Lower leg skin (tissue), 4 donors: ENCODE measurements at regions not wholly inside any gene's neighbourhood (a gene's known extent, or its start where the extent isn't known, plus 50 kb on each side); places are given as distances from the start of the nearest gene placed in this dataset.

Experiments
- DNase-seq, 2 donors: peaks; one replicate each; pipeline ENCODE4 v3.0.0-alpha.2; 2019; ENCODE audit warnings: low spot score in 2 of 2
- H3K4me3 ChIP-seq: fragments of 200-600 bp; sonication (generic); 2 replicates; pipeline ENCODE4 v1.5.1; 2017; ENCODE audit warnings: mild to moderate bottlenecking, low read depth; ENCODE audit not compliant: poor library complexity, severe bottlenecking
- POLR2A ChIP-seq, 2 donors: fragments of 450-650 bp; IDR thresholded peaks; one replicate each; pipeline ENCODE4 v1.6.1; 2016 to 2017; ENCODE audit warnings: antibody characterized with exemption in 2 of 2, mild to moderate bottlenecking in 1 of 2, moderate library complexity in 1 of 2
- WGBS, 2 donors: methylation state at CpG; one replicate each; pipeline ENCODE4 v1.1.5; 2018; 5-methylcytosine and 5-hydroxymethylcytosine counted together
- intact Hi-C: fragments of 100-400 bp; cut with DNase I; formaldehyde crosslinking; loops from one replicate; pipeline ENCODE4 v1.15.0; 2023; ENCODE audit warnings: low total_unique reads
- TF ChIP-seq, protein P1 (sequence below), 3 donors: fragments of 450-650 bp; IDR thresholded peaks; one replicate each; pipeline ENCODE4 v1.5.1; 2016; ENCODE audit warnings: antibody characterized with exemption in 3 of 3, mild to moderate bottlenecking in 3 of 3, moderate library complexity in 2 of 3

- no peak for DNase-seq
- whole genome bisulfite sequencing, 2 donors, result 73 to 84% methylated on average over 2 of the region's 2 CpGs
- intact Hi-C loops, result no loop called here
- TF ChIP-seq, protein P1, sequence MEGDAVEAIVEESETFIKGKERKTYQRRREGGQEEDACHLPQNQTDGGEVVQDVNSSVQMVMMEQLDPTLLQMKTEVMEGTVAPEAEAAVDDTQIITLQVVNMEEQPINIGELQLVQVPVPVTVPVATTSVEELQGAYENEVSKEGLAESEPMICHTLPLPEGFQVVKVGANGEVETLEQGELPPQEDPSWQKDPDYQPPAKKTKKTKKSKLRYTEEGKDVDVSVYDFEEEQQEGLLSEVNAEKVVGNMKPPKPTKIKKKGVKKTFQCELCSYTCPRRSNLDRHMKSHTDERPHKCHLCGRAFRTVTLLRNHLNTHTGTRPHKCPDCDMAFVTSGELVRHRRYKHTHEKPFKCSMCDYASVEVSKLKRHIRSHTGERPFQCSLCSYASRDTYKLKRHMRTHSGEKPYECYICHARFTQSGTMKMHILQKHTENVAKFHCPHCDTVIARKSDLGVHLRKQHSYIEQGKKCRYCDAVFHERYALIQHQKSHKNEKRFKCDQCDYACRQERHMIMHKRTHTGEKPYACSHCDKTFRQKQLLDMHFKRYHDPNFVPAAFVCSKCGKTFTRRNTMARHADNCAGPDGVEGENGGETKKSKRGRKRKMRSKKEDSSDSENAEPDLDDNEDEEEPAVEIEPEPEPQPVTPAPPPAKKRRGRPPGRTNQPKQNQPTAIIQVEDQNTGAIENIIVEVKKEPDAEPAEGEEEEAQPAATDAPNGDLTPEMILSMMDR (IDR thresholded peaks at IDR 0.05), result no peak
- no peak for TF ChIP-seq POLR2A (IDR thresholded peaks at IDR 0.05)
- H3K4me3 ChIP-seq, result no peak overlapping the region
These were observed 562.9 kb upstream of the KCNMB2 start for GRCh38 chr3:177973241-177973840.

DNA sequence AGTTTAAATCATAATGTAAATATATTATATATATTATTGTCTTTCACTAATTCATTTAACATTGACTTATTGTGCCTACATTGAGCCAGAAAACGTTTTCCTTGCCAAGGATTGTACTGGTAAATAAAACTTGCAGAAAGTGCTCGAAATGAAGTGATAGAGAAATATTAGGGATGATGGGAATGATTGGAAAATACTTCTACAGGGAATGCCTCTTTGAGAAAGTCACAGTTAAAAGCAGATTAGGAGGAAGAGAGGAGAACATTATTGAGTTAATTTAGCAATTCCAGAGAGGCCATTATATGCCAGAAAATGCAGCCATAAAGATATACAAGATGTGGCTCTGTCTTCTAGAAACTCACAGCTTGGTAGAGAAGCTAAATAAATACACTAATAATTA lies 560.0 kb upstream of the KCNMB2 start:
- 64 to 70% methylated on average over 2 of the region's 2 CpGs for WGBS, 2 donors
- no peak for DNase-seq
- TF ChIP-seq, protein P1 (IDR thresholded peaks at IDR 0.05), result no peak
- intact Hi-C loops, result no loop called here
- no peak overlapping the region for H3K4me3 ChIP-seq

- 94% methylated on average over 2 of the region's 2 CpGs for WGBS, 2 donors
- H3K4me3 ChIP-seq, result no peak overlapping the region
- intact Hi-C loops, result no loop called here
- DNase-seq, result no peak
- TF ChIP-seq POLR2A (IDR thresholded peaks at IDR 0.05), result no peak
- TF ChIP-seq, protein P1 (IDR thresholded peaks at IDR 0.05), result no peak
These were observed 559.4 kb upstream of the KCNMB2 start for GRCh38 chr3:177976866-177977265.

GRCh38 chr3:177977381-177978158 lies 558.7 kb upstream of the KCNMB2 start:
- intact Hi-C loops, result no loop called here

DNA sequence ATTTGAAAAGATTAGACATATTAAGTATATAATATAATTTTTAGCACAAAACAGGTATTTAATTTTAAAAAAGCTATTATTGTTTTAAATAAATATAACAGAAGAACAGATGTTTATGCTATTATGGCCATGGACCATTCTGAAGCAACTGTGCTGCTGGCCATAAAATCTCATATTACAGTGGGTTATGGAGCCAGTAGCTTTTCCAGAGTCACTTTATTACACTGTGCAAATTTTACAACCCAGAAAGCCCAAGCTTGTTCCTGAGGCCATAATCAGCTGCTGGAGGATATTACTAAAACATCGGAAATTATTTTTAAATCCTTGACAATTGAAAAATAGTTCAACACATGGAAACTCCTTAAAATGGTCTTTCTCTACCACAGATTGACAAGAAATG lies 557.3 kb upstream of the KCNMB2 start:
- TF ChIP-seq, protein P1 (IDR thresholded peaks at IDR 0.05), result no peak
- no peak for TF ChIP-seq POLR2A (IDR thresholded peaks at IDR 0.05)
- DNase-seq, result no peak
- no peak overlapping the region for H3K4me3 ChIP-seq
- intact Hi-C loops, result no loop called here
- 76 to 84% methylated on average over 1 of the region's 1 CpG for WGBS, 2 donors

More at GRCh38 chr3:177977381-177978158, 558.7 kb upstream of the KCNMB2 start:
- DNase-seq, result no peak
- H3K4me3 ChIP-seq, result no peak overlapping the region
- 72 to 82% methylated on average over 2 of the region's 2 CpGs for WGBS, 2 donors
- no peak for TF ChIP-seq POLR2A (IDR thresholded peaks at IDR 0.05)
- TF ChIP-seq, protein P1 (IDR thresholded peaks at IDR 0.05), result no peak
